ENCODE measurements at regions not wholly inside any gene's neighbourhood (a gene's known extent, or its start where the extent isn't known, plus 50 kb on each side); places are given as distances from the start of the nearest gene placed in this dataset.

GRCh38 chr3:145094355-145094941, 1066.5 kb downstream of the PLOD2 start:
- no peak for TF ChIP-seq CTCF (IDR thresholded peaks at IDR 0.05)
- no peak for TF ChIP-seq POLR2AphosphoS5 (IDR thresholded peaks at IDR 0.05)

Measured in breast epithelium (tissue), 3 donors.